SH-SY5Y (cell line): ENCODE measurements at regions not wholly inside any gene's neighbourhood (a gene's known extent, or its start where the extent isn't known, plus 50 kb on each side); places are given as distances from the start of the nearest gene placed in this dataset.

ENCODE experiments used
- GATA2 ChIP-seq: IDR thresholded peaks from 2 replicates; pipeline ENCODE4 v1.6.1; 2011; ENCODE audit warnings: mild to moderate bottlenecking, low read depth, low read length
- GATA3 ChIP-seq: IDR thresholded peaks from 2 replicates; pipeline ENCODE4 v1.6.1; 2011; ENCODE audit warnings: low read depth, mild to moderate bottlenecking, low read length, moderate library complexity

DNA sequence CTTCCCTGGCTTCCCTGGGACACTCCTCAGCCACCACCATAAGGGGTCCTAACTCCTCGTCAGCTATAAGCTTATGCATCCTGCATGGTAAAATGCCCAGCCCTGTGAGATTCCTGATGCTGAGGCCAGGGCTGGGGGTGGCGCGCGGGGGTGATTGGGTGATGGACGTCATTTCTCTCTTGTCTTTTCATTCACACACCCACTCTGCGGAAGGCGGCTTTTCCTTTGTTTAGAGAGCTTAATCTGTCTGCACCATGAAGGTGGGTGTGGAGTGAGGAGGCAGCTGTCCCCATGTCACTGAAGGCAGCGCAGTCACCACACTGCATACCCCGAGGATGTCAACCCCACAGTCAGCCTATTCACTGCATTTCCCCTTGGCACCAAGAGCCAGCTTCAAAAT is 110.0 kb upstream of the NSMCE3 start:
- TF ChIP-seq GATA2: no peak
- TF ChIP-seq GATA3: no peak
